MG63 (cell line): ENCODE measurements at regions not wholly inside any gene's neighbourhood (a gene's known extent, or its start where the extent isn't known, plus 50 kb on each side); places are given as distances from the start of the nearest gene placed in this dataset.
A peak's percentile ranks its signal among the peaks of the same experiment; 100 is the strongest.
"Not testable (repeated sequence)": the region's sequence is repeated elsewhere in the genome, so short reads cannot be mapped to it uniquely, and the experiment has no call there.

ENCODE experiments used
- DNase-seq: peaks from one replicate; pipeline ENCODE4 v3.0.0-alpha.2; 2020
- H3K27me3 ChIP-seq: fragments of 250-450 bp; sonication (Bioruptor Pico); 2 replicates; pipeline ENCODE4 v1.5.1; 2020; ENCODE audit warnings: mild to moderate bottlenecking, moderate library complexity
- H3K36me3 ChIP-seq: fragments of 250-450 bp; sonication (Bioruptor Pico); 2 replicates; pipeline ENCODE4 v1.5.1; 2020; ENCODE audit warnings: mild to moderate bottlenecking, moderate library complexity
- H3K4me3 ChIP-seq: fragments of 250-450 bp; sonication (Bioruptor Pico); 2 replicates; pipeline ENCODE4 v1.5.1; 2020; ENCODE audit warnings: mild to moderate bottlenecking, moderate library complexity
- H3K9me3 ChIP-seq: fragments of 250-450 bp; sonication (Bioruptor Pico); 2 replicates; pipeline ENCODE4 v1.5.1; 2020; ENCODE audit warnings: mild to moderate bottlenecking, moderate library complexity

- no peaks in the 10 kb centered on the region for H3K27me3 ChIP-seq
- no peaks in the 10 kb centered on the region; the same call in 1 of the 2 replicates for H3K9me3 ChIP-seq
- no peaks in the 10 kb centered on the region for H3K36me3 ChIP-seq
- H3K4me3 ChIP-seq = no peak overlapping the region
- DNase-seq = no peak
Observed at GRCh38 chr10:4250587-4250887, 465.5 kb upstream of the KLF6 start.

GRCh38 chr10:4249841-4250586 lies 465.0 kb upstream of the KLF6 start:
- Histone ChIP-seq H3K27me3 (no peaks in the 10 kb centered on the region), H3K4me3 (no peak overlapping the region), H3K36me3 (no peaks in the 10 kb centered on the region), H3K9me3 (no peaks in the 10 kb centered on the region; the same call in 1 of the 2 replicates)
- DNase-seq = peak; percentile 47

GRCh38 chr10:4247379-4247778 lies 462.4 kb upstream of the KLF6 start:
- Histone ChIP-seq H3K27me3 (no peaks in the 10 kb centered on the region), H3K36me3 (no peaks in the 10 kb centered on the region), H3K9me3 (no peaks in the 10 kb centered on the region; the same call in 1 of the 2 replicates), H3K4me3 (no peak overlapping the region)
- DNase-seq = no peak

GRCh38 chr10:4246881-4247358 lies 461.9 kb upstream of the KLF6 start:
- no peaks in the 10 kb centered on the region for H3K27me3 ChIP-seq
- H3K9me3 ChIP-seq = no peaks in the 10 kb centered on the region; the same call in 1 of the 2 replicates
- no peak for DNase-seq
- H3K4me3 ChIP-seq = no peak overlapping the region
- no peaks in the 10 kb centered on the region for H3K36me3 ChIP-seq

- H3K36me3 ChIP-seq = no peaks in the 10 kb centered on the region; the same call in 1 of the 2 replicates
- H3K27me3 ChIP-seq = no peaks in the 10 kb centered on the region
- DNase-seq = peak; percentile 76
- peak overlapping the region; percentile 41 for H3K4me3 ChIP-seq
- H3K9me3 ChIP-seq = no peaks in the 10 kb centered on the region; the same call in 1 of the 2 replicates
Observed at GRCh38 chr10:4243651-4244050, 458.6 kb upstream of the KLF6 start.

- Histone ChIP-seq H3K4me3 (peak overlapping the region; percentile 41), H3K9me3 (no peaks in the 10 kb centered on the region; the same call in 1 of the 2 replicates), H3K27me3 (no peaks in the 10 kb centered on the region), H3K36me3 (no peaks in the 10 kb centered on the region; the same call in 1 of the 2 replicates)
- DNase-seq = no peak
Observed at GRCh38 chr10:4243169-4243568, 458.2 kb upstream of the KLF6 start.

- Histone ChIP-seq H3K9me3 (no peaks in the 10 kb centered on the region; the same call in 1 of the 2 replicates), H3K36me3 (no peaks in the 10 kb centered on the region; the same call in 1 of the 2 replicates), H3K4me3 (peak overlapping the region; percentile 41), H3K27me3 (no peaks in the 10 kb centered on the region)
- peak; percentile 88 for DNase-seq
Observed at GRCh38 chr10:4242561-4243035, 457.6 kb upstream of the KLF6 start.

GRCh38 chr10:4241724-4242345 lies 456.8 kb upstream of the KLF6 start:
- Histone ChIP-seq H3K9me3 (no peaks in the 10 kb centered on the region; the same call in none of the 2 replicates), H3K4me3 (peak overlapping the region; percentile 41), H3K27me3 (no peaks in the 10 kb centered on the region), H3K36me3 (no peaks in the 10 kb centered on the region; the same call in none of the 2 replicates)
- DNase-seq = peak; percentile 62

- Histone ChIP-seq H3K9me3 (no peaks in the 10 kb centered on the region; the same call in none of the 2 replicates), H3K36me3 (no peaks in the 10 kb centered on the region; the same call in none of the 2 replicates), H3K27me3 (no peaks in the 10 kb centered on the region), H3K4me3 (no peak overlapping the region)
- peak; percentile 61 for DNase-seq
Observed at GRCh38 chr10:4240608-4241197, 455.7 kb upstream of the KLF6 start.

- Histone ChIP-seq H3K36me3 (no peaks in the 10 kb centered on the region; the same call in none of the 2 replicates), H3K9me3 (no peaks in the 10 kb centered on the region; the same call in none of the 2 replicates), H3K27me3 (no peaks in the 10 kb centered on the region), H3K4me3 (no peak overlapping the region)
- DNase-seq = no peak
Observed at GRCh38 chr10:4239186-4239585, 454.2 kb upstream of the KLF6 start.

GRCh38 chr10:4236905-4237304 lies 451.9 kb upstream of the KLF6 start:
- not testable (repeated sequence) for H3K4me3 ChIP-seq, H3K9me3 ChIP-seq, H3K36me3 ChIP-seq, H3K27me3 ChIP-seq, DNase-seq

- Histone ChIP-seq H3K4me3 (no peak overlapping the region), H3K36me3 (no peaks in the 10 kb centered on the region; the same call in none of the 2 replicates), H3K9me3 (peaks cover 9% of the 10 kb centered on the region), H3K27me3 (no peaks in the 10 kb centered on the region)
- DNase-seq = no peak
Observed at GRCh38 chr10:4234661-4235060, 449.7 kb upstream of the KLF6 start.

GRCh38 chr10:4231439-4231838 lies 446.4 kb upstream of the KLF6 start:
- no peaks in the 10 kb centered on the region for H3K27me3 ChIP-seq
- no peaks in the 10 kb centered on the region for H3K36me3 ChIP-seq

GRCh38 chr10:4230036-4230435 lies 445.0 kb upstream of the KLF6 start:
- H3K36me3 ChIP-seq = no peaks in the 10 kb centered on the region
- no peak for DNase-seq
- peaks cover 9% of the 10 kb centered on the region for H3K9me3 ChIP-seq
- no peaks in the 10 kb centered on the region for H3K27me3 ChIP-seq
- H3K4me3 ChIP-seq = no peak overlapping the region

More at GRCh38 chr10:4231439-4231838, 446.4 kb upstream of the KLF6 start:
- Histone ChIP-seq H3K9me3 (peaks cover 9% of the 10 kb centered on the region), H3K4me3 (no peak overlapping the region)
- no peak for DNase-seq

- Histone ChIP-seq H3K36me3 (no peaks in the 10 kb centered on the region), H3K27me3 (no peaks in the 10 kb centered on the region), H3K4me3 (no peak overlapping the region), H3K9me3 (peaks cover 9% of the 10 kb centered on the region)
- DNase-seq = no peak
Observed at GRCh38 chr10:4229106-4229505, 444.1 kb upstream of the KLF6 start.

- H3K36me3 ChIP-seq = no peaks in the 10 kb centered on the region
- no peak overlapping the region for H3K4me3 ChIP-seq
- no peak for DNase-seq
- no peaks in the 10 kb centered on the region for H3K27me3 ChIP-seq
- H3K9me3 ChIP-seq = 0 out of 2 replicates have a peak, but pooled peaks cover 2% of the 10 kb centered on the region
Observed at GRCh38 chr10:4227586-4227985, 442.6 kb upstream of the KLF6 start.

- Histone ChIP-seq H3K36me3 (no peaks in the 10 kb centered on the region), H3K9me3 (0 out of 2 replicates have a peak, but pooled peaks cover 2% of the 10 kb centered on the region), H3K27me3 (no peaks in the 10 kb centered on the region), H3K4me3 (no peak overlapping the region)
- no peak for DNase-seq
Observed at GRCh38 chr10:4226941-4227540, 442.0 kb upstream of the KLF6 start.
